ENCODE measurements at regions not wholly inside any gene's neighbourhood (a gene's known extent, or its start where the extent isn't known, plus 50 kb on each side); places are given as distances from the start of the nearest gene placed in this dataset.

DNA sequence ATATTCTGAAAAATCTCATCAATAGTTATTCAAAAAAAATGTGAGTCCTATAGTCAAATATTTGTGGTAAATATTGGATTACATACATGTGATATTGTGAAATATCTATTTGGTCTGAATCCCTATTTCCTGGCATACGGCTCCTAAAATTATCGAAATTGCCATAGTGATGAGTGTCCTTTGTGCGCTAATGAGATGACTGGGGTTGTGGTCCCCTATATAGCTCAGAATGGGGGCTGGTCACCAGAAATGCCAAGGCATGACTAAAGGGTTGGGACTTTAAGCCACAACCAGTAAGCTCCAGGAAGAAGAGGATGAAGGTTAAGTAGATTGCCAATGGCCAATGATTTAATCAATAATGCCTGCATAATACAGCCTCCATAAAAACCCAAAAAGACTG, 610.2 kb upstream of the CHRM3 start:
- TF ChIP-seq, protein P1, sequence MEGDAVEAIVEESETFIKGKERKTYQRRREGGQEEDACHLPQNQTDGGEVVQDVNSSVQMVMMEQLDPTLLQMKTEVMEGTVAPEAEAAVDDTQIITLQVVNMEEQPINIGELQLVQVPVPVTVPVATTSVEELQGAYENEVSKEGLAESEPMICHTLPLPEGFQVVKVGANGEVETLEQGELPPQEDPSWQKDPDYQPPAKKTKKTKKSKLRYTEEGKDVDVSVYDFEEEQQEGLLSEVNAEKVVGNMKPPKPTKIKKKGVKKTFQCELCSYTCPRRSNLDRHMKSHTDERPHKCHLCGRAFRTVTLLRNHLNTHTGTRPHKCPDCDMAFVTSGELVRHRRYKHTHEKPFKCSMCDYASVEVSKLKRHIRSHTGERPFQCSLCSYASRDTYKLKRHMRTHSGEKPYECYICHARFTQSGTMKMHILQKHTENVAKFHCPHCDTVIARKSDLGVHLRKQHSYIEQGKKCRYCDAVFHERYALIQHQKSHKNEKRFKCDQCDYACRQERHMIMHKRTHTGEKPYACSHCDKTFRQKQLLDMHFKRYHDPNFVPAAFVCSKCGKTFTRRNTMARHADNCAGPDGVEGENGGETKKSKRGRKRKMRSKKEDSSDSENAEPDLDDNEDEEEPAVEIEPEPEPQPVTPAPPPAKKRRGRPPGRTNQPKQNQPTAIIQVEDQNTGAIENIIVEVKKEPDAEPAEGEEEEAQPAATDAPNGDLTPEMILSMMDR (IDR thresholded peaks at IDR 0.05) = no peak
- TF ChIP-seq EP300 (IDR thresholded peaks at IDR 0.05) (no peak), POLR2A (IDR thresholded peaks at IDR 0.05) (no peak), POLR2AphosphoS5 (IDR thresholded peaks at IDR 0.05) (no peak)

All from sigmoid colon (tissue), 4 donors.